ENCODE measurements at regions not wholly inside any gene's neighbourhood (a gene's known extent, or its start where the extent isn't known, plus 50 kb on each side); places are given as distances from the start of the nearest gene placed in this dataset.

- no peak overlapping the region for H3K27ac ChIP-seq
- TF ChIP-seq CTCF (IDR thresholded peaks at IDR 0.05): no peak
- no peak for TF ChIP-seq ZFX (IDR thresholded peaks at IDR 0.05; ENCODE audit: borderline replicate concordance)
Measured at GRCh38 chr5:21063146-21063545, 1075.1 kb upstream of the CDH18 start.

GRCh38 chr5:21058289-21058688, 1070.3 kb upstream of the CDH18 start:
- no peak overlapping the region for H3K27ac ChIP-seq
- no peak for TF ChIP-seq CTCF (IDR thresholded peaks at IDR 0.05)
- no peak for TF ChIP-seq ZFX (IDR thresholded peaks at IDR 0.05; ENCODE audit: borderline replicate concordance)

- H3K27ac ChIP-seq: no peak overlapping the region
- TF ChIP-seq ZFX (IDR thresholded peaks at IDR 0.05; ENCODE audit: borderline replicate concordance) (no peak), CTCF (IDR thresholded peaks at IDR 0.05) (no peak)
Measured at GRCh38 chr5:21051945-21052344, 1063.9 kb upstream of the CDH18 start.

- no peak for TF ChIP-seq CTCF (IDR thresholded peaks at IDR 0.05)
- no peak for TF ChIP-seq ZFX (IDR thresholded peaks at IDR 0.05; ENCODE audit: borderline replicate concordance)
Measured at GRCh38 chr5:21049901-21050300, 1061.9 kb upstream of the CDH18 start.

GRCh38 chr5:21030981-21031380, 1043.0 kb upstream of the CDH18 start:
- TF ChIP-seq ZFX (IDR thresholded peaks at IDR 0.05; ENCODE audit: borderline replicate concordance) (no peak), CTCF (IDR thresholded peaks at IDR 0.05) (no peak)
- no peak overlapping the region for H3K27ac ChIP-seq

More at GRCh38 chr5:21049901-21050300, 1061.9 kb upstream of the CDH18 start:
- no peak overlapping the region for H3K27ac ChIP-seq

- H3K27ac ChIP-seq: no peak overlapping the region
- TF ChIP-seq ZFX (IDR thresholded peaks at IDR 0.05; ENCODE audit: borderline replicate concordance): no peak
- no peak for TF ChIP-seq CTCF (IDR thresholded peaks at IDR 0.05)
Measured at GRCh38 chr5:21024966-21025365, 1037.0 kb upstream of the CDH18 start.

- H3K27ac ChIP-seq: no peak overlapping the region
Measured at GRCh38 chr5:21013237-21013636, 1025.2 kb upstream of the CDH18 start.

More at GRCh38 chr5:21013237-21013636, 1025.2 kb upstream of the CDH18 start:
- TF ChIP-seq ZFX (IDR thresholded peaks at IDR 0.05; ENCODE audit: borderline replicate concordance) (no peak), CTCF (IDR thresholded peaks at IDR 0.05) (no peak)
